LNCaP clone FGC (cell line): ENCODE measurements at regions not wholly inside any gene's neighbourhood (a gene's known extent, or its start where the extent isn't known, plus 50 kb on each side); places are given as distances from the start of the nearest gene placed in this dataset.

Experiments used
- DNase-seq: peaks from one replicate; pipeline ENCODE4 v3.0.0-alpha.2; 2011; ENCODE audit warnings: low read depth
- H3K4me3 ChIP-seq: 2 replicates; pipeline ENCODE4 v1.5.1; 2011; ENCODE audit warnings: mild to moderate bottlenecking, low read depth, low read length, control low read depth
- CTCF ChIP-seq: IDR thresholded peaks from 2 replicates; pipeline ENCODE4 v1.5.1; 2012; ENCODE audit warnings: mild to moderate bottlenecking; ENCODE audit not compliant: control insufficient read depth, insufficient read depth; ENCODE audit errors: extremely low read depth

DNA sequence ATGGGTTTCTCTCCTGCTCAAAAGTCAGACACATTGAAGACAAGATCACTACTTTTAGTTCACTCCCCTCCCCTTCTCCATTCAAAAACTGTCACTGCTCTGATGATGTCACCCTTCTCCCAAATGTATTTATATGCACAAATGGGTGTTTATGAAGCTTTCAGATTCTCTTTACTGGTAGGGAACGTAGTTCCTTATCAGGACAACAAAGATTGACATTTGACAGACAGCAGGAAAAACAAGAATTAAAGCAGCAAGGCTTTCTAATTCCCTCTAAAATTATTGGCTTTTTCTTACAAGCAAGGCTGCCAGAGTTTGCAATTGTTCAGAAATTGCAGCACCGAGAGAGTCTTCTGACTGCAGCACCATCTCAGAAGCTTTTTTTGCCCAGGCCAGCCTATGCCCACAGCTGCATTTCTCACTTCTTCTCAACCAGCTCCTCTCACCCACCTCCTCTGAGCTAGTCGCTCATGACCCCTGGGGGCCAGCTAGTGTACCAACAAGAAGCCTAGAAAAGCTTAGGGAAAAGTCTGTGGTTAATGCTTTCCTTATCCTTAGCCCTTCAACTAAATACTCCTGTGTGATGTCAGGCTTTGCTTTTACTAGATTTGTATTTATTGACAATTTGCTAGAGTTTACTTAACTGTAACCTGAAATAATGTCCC, 265.1 kb downstream of the HTR7 start:
- H3K4me3 ChIP-seq, result no peak overlapping the region
- peak; percentile 74 for TF ChIP-seq CTCF
- DNase-seq, result peak; percentile 28

DNA sequence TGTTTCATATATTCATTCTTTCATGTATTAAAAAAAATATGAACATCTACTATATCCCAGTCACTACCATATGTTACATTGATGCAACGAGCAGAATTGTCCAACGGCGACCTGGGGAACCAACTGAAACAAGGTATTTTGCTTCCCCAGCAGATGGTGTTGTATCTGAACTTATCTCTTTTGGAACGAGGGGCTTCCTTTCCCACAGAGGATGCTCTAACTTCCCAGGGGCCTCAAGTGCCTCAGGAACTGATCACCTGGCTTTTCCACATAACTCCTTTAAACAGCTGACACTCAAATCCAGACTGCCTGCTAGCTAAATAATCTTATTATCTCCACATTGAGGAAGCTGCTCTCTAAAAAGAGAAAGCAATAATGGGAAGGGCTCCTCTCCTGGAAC, 259.3 kb downstream of the HTR7 start:
- TF ChIP-seq CTCF, result 0 out of 2 replicates have a peak, but pooled peaks have one; percentile 9
- H3K4me3 ChIP-seq, result no peak overlapping the region
- no peak for DNase-seq

- TF ChIP-seq CTCF, result no peak
- no peak overlapping the region for H3K4me3 ChIP-seq
- DNase-seq, result no peak
Observed at GRCh38 chr10:90602862-90603610, 254.8 kb downstream of the HTR7 start.

GRCh38 chr10:90604636-90605035, 253.2 kb downstream of the HTR7 start:
- DNase-seq, result no peak
- no peak overlapping the region for H3K4me3 ChIP-seq
- TF ChIP-seq CTCF, result no peak

- DNase-seq, result no peak
- no peak for TF ChIP-seq CTCF
- no peak overlapping the region for H3K4me3 ChIP-seq
Observed at GRCh38 chr10:90605506-90605905, 252.3 kb downstream of the HTR7 start.

GRCh38 chr10:90612276-90612675, 245.6 kb downstream of the HTR7 start:
- no peak for DNase-seq
- no peak overlapping the region for H3K4me3 ChIP-seq
- no peak for TF ChIP-seq CTCF
